H1 (cell line): ENCODE measurements at regions not wholly inside any gene's neighbourhood (a gene's known extent, or its start where the extent isn't known, plus 50 kb on each side); places are given as distances from the start of the nearest gene placed in this dataset.

Experiments used
- CTCF ChIA-PET: fragments of 300-600 bp; sonication (Branson Sonifier 250); formaldehyde crosslinking; loops from one replicate; lab custom pipeline; 2021; ENCODE audit not compliant: partially characterized antibody; lab: Charles Lee
- POLR2A ChIA-PET: fragments of 300-600 bp; sonication (Branson Sonifier 250); formaldehyde crosslinking; loops from one replicate; lab custom pipeline; 2021; ENCODE audit warnings: inconsistent platforms; ENCODE audit not compliant: partially characterized antibody; lab: Charles Lee
- DNase-seq, 2 experiments: peaks; one replicate each; pipeline versions ENCODE4 v3.0.0 to v3.0.0-alpha.2; 2010 to 2022; ENCODE audit warnings: low spot score in 2 of 2, low read depth in 1 of 2, mixed read lengths in 1 of 2
- FAIRE-seq: peaks from 2 replicates; lab custom pipeline; 2011; peaks lifted over from hg19 to GRCh38; lab: Jason Lieb, UNC
- H2AFZ ChIP-seq: 2 replicates; pipeline ENCODE4 v1.8.1; 2012; ENCODE audit warnings: low read length, inconsistent platforms
- H2AK5ac ChIP-seq: 2 replicates; pipeline ENCODE4 v1.6.1; 2013; ENCODE audit warnings: low read depth, low read length
- H2BK120ac ChIP-seq: replicated peaks from 2 replicates; pipeline ENCODE3; 2013; ENCODE audit warnings: low read depth, low read length, inconsistent platforms
- H2BK12ac ChIP-seq: 2 replicates; pipeline ENCODE4 v1.6.1; 2013; ENCODE audit warnings: low read depth, low read length
- H2BK15ac ChIP-seq: 2 replicates; pipeline ENCODE4 v1.6.1; 2013; ENCODE audit warnings: low read length
- H2BK20ac ChIP-seq: 2 replicates; pipeline ENCODE4 v1.6.1; 2013; ENCODE audit warnings: low read length
- H2BK5ac ChIP-seq: 2 replicates; pipeline ENCODE4 v1.6.1; 2013; ENCODE audit warnings: low read depth, low read length
- H3K14ac ChIP-seq: 2 replicates; pipeline ENCODE4 v1.6.1; 2013; ENCODE audit warnings: inconsistent platforms; ENCODE audit not compliant: insufficient read length
- H3K18ac ChIP-seq: 2 replicates; pipeline ENCODE4 v1.6.1; 2013; ENCODE audit warnings: low read length; ENCODE audit errors: extremely low read depth
- H3K23ac ChIP-seq: 2 replicates; pipeline ENCODE4 v1.6.1; 2013; ENCODE audit warnings: inconsistent platforms; ENCODE audit not compliant: insufficient read length
- H3K23me2 ChIP-seq: 2 replicates; pipeline ENCODE4 v1.6.1; 2013; ENCODE audit warnings: low read depth, low read length
- H3K27ac ChIP-seq: 2 replicates; pipeline ENCODE4 v1.6.1; 2011; ENCODE audit warnings: low read depth, low read length, inconsistent platforms
- H3K27me3 ChIP-seq, 4 experiments: replicated peaks in 1 of 4; 1 replicate in 1 of 4; 2 replicates in 3 of 4; pipeline versions ENCODE4 v1.6.1 to v1.8.1; 2011 to 2013; ENCODE audit warnings: low read length in 3 of 4, mild to moderate bottlenecking in 3 of 4, inconsistent platforms in 2 of 4, mixed read lengths in 2 of 4, moderate library complexity in 1 of 4; ENCODE audit not compliant: control insufficient read depth in 3 of 4, insufficient read depth in 3 of 4; ENCODE audit errors: extremely low read depth in 1 of 4
- H3K36me3 ChIP-seq, 4 experiments: 2 replicates each; pipeline versions ENCODE4 v1.6.1 to v1.8.1; 2011 to 2013; ENCODE audit warnings: mild to moderate bottlenecking in 4 of 4, low read length in 3 of 4, moderate library complexity in 2 of 4, control low read depth in 1 of 4, inconsistent platforms in 1 of 4; ENCODE audit not compliant: insufficient read depth in 4 of 4, control insufficient read depth in 2 of 4
- H3K4ac ChIP-seq: replicated peaks from 2 replicates; pipeline ENCODE3; 2013; ENCODE audit warnings: low read length, low read depth, mixed read lengths, inconsistent platforms; ENCODE audit not compliant: insufficient read length
- H3K4me1 ChIP-seq, 4 experiments: replicated peaks in 1 of 4; 1 replicate in 1 of 4; 2 replicates in 3 of 4; pipeline versions ENCODE4 v1.6.1 to v1.8.1; 2011 to 2013; ENCODE audit warnings: low read length in 3 of 4, inconsistent platforms in 2 of 4, mixed read lengths in 1 of 4; ENCODE audit not compliant: insufficient read depth in 4 of 4, control insufficient read depth in 3 of 4
- H3K4me2 ChIP-seq, 2 experiments: 2 replicates each; pipeline versions ENCODE4 v1.6.1 to v1.8.1; 2011 to 2013; ENCODE audit warnings: low read depth in 2 of 2, low read length in 2 of 2, control low read depth in 1 of 2, inconsistent platforms in 1 of 2, mild to moderate bottlenecking in 1 of 2; ENCODE audit not compliant: insufficient read depth in 1 of 2
- H3K4me3 ChIP-seq, 4 experiments: fragments of 200-600, 300-600 bp in 1 of 4; sonication (generic), shearing (Covaris generic), sonication (Bioruptor Twin) in 1 of 4; 2 replicates each; pipeline versions ENCODE4 v1.5.1 to v1.8.1; 2011 to 2016; ENCODE audit warnings: low read length in 4 of 4, low read depth in 3 of 4, control low read depth in 2 of 4, inconsistent platforms in 2 of 4, mild to moderate bottlenecking in 2 of 4, mixed read lengths in 1 of 4, moderate library complexity in 1 of 4; ENCODE audit not compliant: insufficient read depth in 2 of 4; ENCODE audit errors: extremely low read depth in 1 of 4
- H3K56ac ChIP-seq: replicated peaks from 2 replicates; pipeline ENCODE3; 2013; ENCODE audit warnings: low read depth, mild to moderate bottlenecking, mixed read lengths, low read length, inconsistent platforms; ENCODE audit not compliant: insufficient read length
- H3K79me1 ChIP-seq: 2 replicates; pipeline ENCODE4 v1.6.1; 2013; ENCODE audit warnings: low read depth, low read length, control low read depth
- H3K79me2 ChIP-seq, 2 experiments: 2 replicates each; pipeline versions ENCODE4 v1.6.1 to v1.8.1; 2012 to 2013; ENCODE audit warnings: low read length in 2 of 2, mild to moderate bottlenecking in 2 of 2, inconsistent platforms in 1 of 2; ENCODE audit not compliant: insufficient read depth in 2 of 2, control insufficient read depth in 1 of 2
- H3K9ac ChIP-seq, 4 experiments: replicated peaks in 1 of 4; 1 replicate in 1 of 4; 2 replicates in 3 of 4; pipeline versions ENCODE4 v1.6.1 to v1.8.1; 2011 to 2013; ENCODE audit warnings: low read depth in 3 of 4, low read length in 3 of 4, control low read depth in 2 of 4, mild to moderate bottlenecking in 2 of 4, moderate library complexity in 2 of 4, inconsistent platforms in 1 of 4; ENCODE audit errors: extremely low read depth in 1 of 4
- H3K9me3 ChIP-seq, 2 experiments: 2 replicates each; pipeline versions ENCODE4 v1.6.1 to v1.8.1; 2012 to 2013; ENCODE audit warnings: mild to moderate bottlenecking in 2 of 2, moderate library complexity in 2 of 2, control low read depth in 1 of 2, inconsistent platforms in 1 of 2, low read depth in 1 of 2, low read length in 1 of 2, mixed read lengths in 1 of 2; ENCODE audit not compliant: insufficient read depth in 2 of 2
- H4K20me1 ChIP-seq, 2 experiments: replicated peaks in 1 of 2; 2 replicates each; pipeline versions ENCODE3 to v1.8.1; 2011 to 2013; ENCODE audit warnings: inconsistent platforms in 2 of 2, low read length in 2 of 2, mild to moderate bottlenecking in 1 of 2; ENCODE audit not compliant: insufficient read depth in 2 of 2, control insufficient read depth in 1 of 2
- H4K5ac ChIP-seq: 2 replicates; pipeline ENCODE4 v1.6.1; 2013; ENCODE audit warnings: low read length, low read depth, mixed read lengths, inconsistent platforms; ENCODE audit not compliant: insufficient read length
- H4K8ac ChIP-seq: 2 replicates; pipeline ENCODE4 v1.8.0; 2013; ENCODE audit warnings: mild to moderate bottlenecking, moderate library complexity, low read length, inconsistent platforms; ENCODE audit not compliant: insufficient read depth; ENCODE audit errors: extremely low read depth
- H4K91ac ChIP-seq: replicated peaks from 2 replicates; pipeline ENCODE3; 2013; ENCODE audit warnings: low read length, mixed read lengths, inconsistent platforms; ENCODE audit not compliant: insufficient read length
- ATF2 ChIP-seq: IDR thresholded peaks from 2 replicates; pipeline ENCODE4 v1.6.1; 2012; ENCODE audit warnings: low read length, inconsistent platforms
- BACH1 ChIP-seq: IDR thresholded peaks from 2 replicates; pipeline ENCODE4 v1.6.1; 2012; ENCODE audit warnings: low read length, improper control_type of control experiment
- CTBP2 ChIP-seq: IDR thresholded peaks from 2 replicates; pipeline ENCODE4 v1.7.0; 2011; ENCODE audit warnings: borderline replicate concordance, mild to moderate bottlenecking, moderate library complexity, mixed read lengths, low read length; ENCODE audit not compliant: insufficient read depth, insufficient read length
- E2F6 ChIP-seq: IDR thresholded peaks from 2 replicates; pipeline ENCODE4 v1.6.1; 2012; ENCODE audit warnings: inconsistent platforms
- JUND ChIP-seq: IDR thresholded peaks from 2 replicates; pipeline ENCODE4 v1.6.1; 2011; ENCODE audit warnings: mild to moderate bottlenecking, improper control_type of control experiment, low read length
- KDM1A ChIP-seq: fragments of 200-600, 300-600 bp; sonication (generic); IDR thresholded peaks from 2 replicates; pipeline ENCODE4 v1.7.1; 2016; ENCODE audit warnings: mild to moderate bottlenecking, low read length, borderline replicate concordance
- MAFK ChIP-seq: IDR thresholded peaks from 2 replicates; pipeline ENCODE4 v1.6.1; 2012; ENCODE audit warnings: low read depth, mild to moderate bottlenecking, improper control_type of control experiment, low read length
- SAP30 ChIP-seq: fragments of 300-600 bp; sonication (generic); IDR thresholded peaks from 2 replicates; pipeline ENCODE4 v1.7.1; 2012; ENCODE audit warnings: low read length, moderate library complexity, mild to moderate bottlenecking, inconsistent platforms; ENCODE audit not compliant: insufficient read depth, insufficient replicate concordance
- SIN3A ChIP-seq, 2 experiments: IDR thresholded peaks in 1 of 2; conservative IDR thresholded peaks in 1 of 2; 2 replicates each; pipeline ENCODE4 v1.6.1; 2011 to 2012; ENCODE audit warnings: low read length in 2 of 2, improper control_type of control experiment in 1 of 2, low read depth in 1 of 2, mild to moderate bottlenecking in 1 of 2
- SIRT6 ChIP-seq: IDR thresholded peaks from one replicate; pipeline ENCODE4 v1.7.1; 2012; ENCODE audit warnings: low read length, inconsistent platforms
- TCF12 ChIP-seq: IDR thresholded peaks from 2 replicates; pipeline ENCODE4 v1.6.1; 2011; ENCODE audit warnings: low read depth, mild to moderate bottlenecking, low read length

- H3K4me3 ChIP-seq = no peak overlapping the region
- H2BK120ac ChIP-seq = no peak overlapping the region
- no peak overlapping the region for H2BK5ac ChIP-seq
- no peak overlapping the region for H4K8ac ChIP-seq
- ChIA-PET POLR2A (interaction anchor here (1.2 kb wide), 1 partner anchor 9 kb away, joined by 3 read pairs; no protein-coding TSS in a partner anchor), CTCF (interaction anchor here (0.7 to 1.2 kb wide), 3 partner anchors 15 to 383 kb away, joined by 3 to 4 read pairs (median 3); no protein-coding TSS in a partner anchor)
- H4K20me1 ChIP-seq = no peaks in the 10 kb centered on the region
- no peaks in the 10 kb centered on the region for H3K4me1 ChIP-seq
- no peak for DNase-seq
- H3K56ac ChIP-seq = no peak overlapping the region
- no peaks in the 10 kb centered on the region; a peak in 1 of 7 replicates for H3K27me3 ChIP-seq
- no peak overlapping the region for H3K18ac ChIP-seq
- peaks cover 13 to 14% of the 10 kb centered on the region in 2 experiments for H3K9me3 ChIP-seq
- no peak overlapping the region for H3K27ac ChIP-seq
- H4K91ac ChIP-seq = no peak overlapping the region
- no peaks in the 10 kb centered on the region; a peak in 2 of 8 replicates for H3K36me3 ChIP-seq
- H3K23ac ChIP-seq = no peak overlapping the region
- H3K4ac ChIP-seq = no peak overlapping the region
- no peaks in the 10 kb centered on the region for H3K79me2 ChIP-seq
- no peak overlapping the region for H2AFZ ChIP-seq
- no peak overlapping the region for H2BK20ac ChIP-seq
- peaks cover 3% of the 10 kb centered on the region for H3K23me2 ChIP-seq
- no peak overlapping the region for H2BK15ac ChIP-seq
- no peak overlapping the region for H3K4me2 ChIP-seq
- H3K14ac ChIP-seq = no peak overlapping the region
- no peak overlapping the region for H3K9ac ChIP-seq
- no peak for FAIRE-seq
- H2BK12ac ChIP-seq = no peak overlapping the region
- H4K5ac ChIP-seq = no peak overlapping the region
- H3K79me1 ChIP-seq = 0 out of 2 replicates have a peak, but pooled peaks cover 4% of the 10 kb centered on the region
- H2AK5ac ChIP-seq = no peak overlapping the region
- TF ChIP-seq MAFK = no peak
- TF ChIP-seq SAP30 = no peak
- no peak for TF ChIP-seq SIRT6
- no peak for TF ChIP-seq E2F6
- TF ChIP-seq KDM1A = no peak
- no peak for TF ChIP-seq ATF2
- TF ChIP-seq SIN3A (conservative IDR thresholded peaks at IDR 0.05 in 1 of 2, IDR thresholded peaks at IDR 0.05 in 1 of 2; ENCODE audit: low read depth in 1 of 2, low read length in 2 of 2) = no peak
- no peak for TF ChIP-seq BACH1
- TF ChIP-seq TCF12 = no peak
- TF ChIP-seq JUND = no peak
- TF ChIP-seq CTBP2 = no peak
Observed at GRCh38 chr16:87002717-87003413, 314.3 kb downstream of the C16orf95 start.
